HCT116 (cell line): ENCODE measurements at regions not wholly inside any gene's neighbourhood (a gene's known extent, or its start where the extent isn't known, plus 50 kb on each side); places are given as distances from the start of the nearest gene placed in this dataset.

ENCODE experiments used
- ATAC-seq: fragments of 200-7000 bp; cut with Tn5 transposase; 2 replicates; pipeline ENCODE4 v1.9.1; 2020; ENCODE audit warnings: mild to moderate bottlenecking, moderate library complexity
- BruUV-seq: library from RNA; stranded (reverse); fragments of 400-500 nt; replicated peaks from 2 replicates; lab custom pipeline; 2021; lab: Mats Ljungman, UMichigan
- CTCF ChIA-PET: fragments of 300-600 bp; sonication (Branson Sonifier 250); formaldehyde crosslinking; loops from one replicate; lab custom pipeline; 2021; ENCODE audit warnings: antibody characterized with exemption; lab: Charles Lee
- POLR2A ChIA-PET: fragments of 300-600, 350-600 bp; sonication (Branson Sonifier 250); formaldehyde crosslinking; loops from one replicate; lab custom pipeline; 2021; ENCODE audit warnings: antibody characterized with exemption; lab: Charles Lee
- RAD21 ChIA-PET, 2 experiments: fragments of 300-600 bp; sonication (Branson Sonifier 250); formaldehyde crosslinking; loops; one replicate each; lab custom pipeline; 2023; ENCODE audit warnings: low total read pairs in 2 of 2; ENCODE audit not compliant: uncharacterized antibody in 2 of 2, unreplicated experiment in 2 of 2, low non-redundant PET in 1 of 2; lab: Charles Lee
- DNase-seq: peaks from one replicate; pipeline ENCODE4 v3.0.0-alpha.2; 2010; ENCODE audit warnings: low read depth, low spot score
- H2AFZ ChIP-seq: fragments of 200-600 bp; shearing (Covaris generic), sonication (generic); 2 replicates; pipeline ENCODE4 v1.6.1; 2017; ENCODE audit warnings: low read depth, mixed run types, mixed read lengths, antibody characterized with exemption, low read length; ENCODE audit not compliant: poor library complexity, severe bottlenecking
- H3K27ac ChIP-seq: 2 replicates; pipeline ENCODE4 v1.5.1; 2012; ENCODE audit warnings: low read depth, low read length
- H3K27me3 ChIP-seq: fragments of 200-600 bp; sonication (generic); 2 replicates; pipeline ENCODE4 v1.6.1; 2016; ENCODE audit warnings: mixed run types, low read length, mixed read lengths; ENCODE audit not compliant: insufficient read depth
- H3K36me3 ChIP-seq, 2 experiments: fragments of 200-500 bp in 1 of 2; fragments of 200-600 bp in 1 of 2; sonication (Bioruptor generic) in 1 of 2; sonication (generic) in 1 of 2; 2 replicates each; pipeline versions ENCODE4 v1.5.1 to v1.6.1; 2014 to 2016; ENCODE audit warnings: low read length in 2 of 2, inconsistent platforms in 1 of 2, mixed read lengths in 1 of 2, mixed run types in 1 of 2; ENCODE audit not compliant: insufficient read depth in 2 of 2, control insufficient read depth in 1 of 2
- H3K4me1 ChIP-seq, 2 experiments: fragments of 200-600 bp in 1 of 2; sonication (generic) in 1 of 2; 2 replicates each; pipeline versions ENCODE4 v1.5.1 to v1.6.1; 2012 to 2017; ENCODE audit warnings: low read length in 2 of 2, inconsistent platforms in 1 of 2, mild to moderate bottlenecking in 1 of 2, mixed read lengths in 1 of 2, mixed run types in 1 of 2, moderate library complexity in 1 of 2; ENCODE audit not compliant: insufficient read depth in 2 of 2, control insufficient read depth in 1 of 2
- H3K4me2 ChIP-seq: fragments of 200-600 bp; sonication (generic); 2 replicates; pipeline ENCODE4 v1.6.1; 2017; ENCODE audit warnings: mixed run types, low read length, mixed read lengths
- H3K4me3 ChIP-seq, 2 experiments: fragments of 200-600 bp in 1 of 2; sonication (generic) in 1 of 2; replicated peaks in 1 of 2; 2 replicates each; pipeline ENCODE4 v1.5.1; 2011 to 2016; ENCODE audit warnings: low read length in 2 of 2, control low read depth in 1 of 2, low read depth in 1 of 2, mild to moderate bottlenecking in 1 of 2, mixed read lengths in 1 of 2, mixed run types in 1 of 2
- H3K79me2 ChIP-seq: fragments of 200-600 bp; sonication (generic); 2 replicates; pipeline ENCODE4 v1.6.1; 2017; ENCODE audit warnings: mild to moderate bottlenecking, mixed run types, low read length, moderate library complexity, mixed read lengths; ENCODE audit not compliant: insufficient read depth
- H3K9ac ChIP-seq: fragments of 200-600 bp; sonication (generic); 2 replicates; pipeline ENCODE4 v1.6.1; 2016; ENCODE audit warnings: low read length, mixed read lengths
- H3K9me2 ChIP-seq: fragments of 200-600 bp; sonication (generic), shearing (Covaris generic); 2 replicates; pipeline ENCODE4 v1.6.1; 2017; ENCODE audit warnings: mixed run types, mild to moderate bottlenecking, moderate library complexity; ENCODE audit not compliant: insufficient read depth
- H3K9me3 ChIP-seq, 2 experiments: fragments of 200-500 bp in 1 of 2; fragments of 200-600 bp in 1 of 2; sonication (Bioruptor generic) in 1 of 2; sonication (generic) in 1 of 2; 2 replicates each; pipeline ENCODE4 v1.6.1; 2014 to 2017; ENCODE audit warnings: low read length in 2 of 2, mixed read lengths in 2 of 2, inconsistent platforms in 1 of 2, low read depth in 1 of 2, mild to moderate bottlenecking in 1 of 2, mixed run types in 1 of 2, moderate library complexity in 1 of 2; ENCODE audit not compliant: control insufficient read depth in 1 of 2, insufficient read depth in 1 of 2
- H4K20me1 ChIP-seq: fragments of 200-600 bp; sonication (generic), shearing (Covaris generic); 2 replicates; pipeline ENCODE4 v1.6.1; 2017; ENCODE audit warnings: mixed run types, mild to moderate bottlenecking, moderate library complexity; ENCODE audit not compliant: insufficient read depth
- CEBPB ChIP-seq: IDR thresholded peaks from 2 replicates; pipeline ENCODE4 v1.6.1; 2012; ENCODE audit warnings: low read depth
- EGR1 ChIP-seq: IDR thresholded peaks from 2 replicates; pipeline ENCODE4 v1.6.1; 2012; ENCODE audit warnings: low read depth
- ELF1 ChIP-seq: IDR thresholded peaks from 2 replicates; pipeline ENCODE4 v1.6.1; 2012; ENCODE audit warnings: low read depth, borderline replicate concordance
- EZH2 ChIP-seq: fragments of 200-600 bp; sonication (generic); IDR thresholded peaks from 2 replicates; pipeline ENCODE4 v1.6.1; 2017; ENCODE audit warnings: antibody characterized with exemption, mixed run types
- EZH2phosphoT487 ChIP-seq: fragments of 200-600 bp; IDR thresholded peaks from 2 replicates; pipeline ENCODE4 v1.6.1; 2018; ENCODE audit warnings: antibody characterized with exemption, borderline replicate concordance
- JUND ChIP-seq: IDR thresholded peaks from 2 replicates; pipeline ENCODE4 v1.6.1; 2012
- MAX ChIP-seq: IDR thresholded peaks from 2 replicates; pipeline ENCODE4 v1.6.1; 2012
- POLR2A ChIP-seq: IDR thresholded peaks from 2 replicates; pipeline ENCODE4 v1.7.0; 2011; ENCODE audit warnings: borderline replicate concordance; ENCODE audit not compliant: insufficient read depth, insufficient read length; ENCODE audit errors: extremely low read depth
- POLR2AphosphoS5 ChIP-seq: IDR thresholded peaks from 2 replicates; pipeline ENCODE4 v1.6.1; 2011; ENCODE audit warnings: mild to moderate bottlenecking, low read depth, low read length, moderate library complexity
- SIN3A ChIP-seq: IDR thresholded peaks from 2 replicates; pipeline ENCODE4 v1.6.1; 2012; ENCODE audit warnings: low read depth
- SP1 ChIP-seq: IDR thresholded peaks from 2 replicates; pipeline ENCODE4 v1.6.1; 2012; ENCODE audit warnings: low read depth
- SRF ChIP-seq: IDR thresholded peaks from 2 replicates; pipeline ENCODE4 v1.6.1; 2012; ENCODE audit warnings: low read depth
- TCF7L2 ChIP-seq: IDR thresholded peaks from 2 replicates; pipeline ENCODE4 v1.7.0; 2011; ENCODE audit warnings: borderline replicate concordance, inconsistent platforms; ENCODE audit not compliant: insufficient read depth, insufficient read length; ENCODE audit errors: extremely low read depth
- YY1 ChIP-seq: IDR thresholded peaks from 2 replicates; pipeline ENCODE4 v1.6.1; 2011; ENCODE audit warnings: low read length, low read depth, moderate library complexity, mild to moderate bottlenecking; ENCODE audit not compliant: insufficient replicate concordance; ENCODE audit errors: extremely low read depth
- ZFX ChIP-seq: fragments of 450-650 bp; IDR thresholded peaks from 2 replicates; pipeline ENCODE4 v1.6.1; 2017
- intact Hi-C: fragments of 100-400 bp; cut with micrococcal nuclease; formaldehyde crosslinking; loops from 2 replicates; pipeline ENCODE4 v1.10.0; 2022
- TF ChIP-seq, protein P1 (sequence below), 3 experiments: fragments of 200-600 bp in 1 of 3; sonication (generic) in 1 of 3; IDR thresholded peaks in 2 of 3; conservative IDR thresholded peaks in 1 of 3; 2 replicates each; pipeline ENCODE4 v1.5.1; 2012 to 2017; ENCODE audit warnings: low read depth in 2 of 3, low read length in 2 of 3, antibody characterized with exemption in 1 of 3, borderline replicate concordance in 1 of 3, control low read depth in 1 of 3, mild to moderate bottlenecking in 1 of 3, mixed read lengths in 1 of 3, mixed run types in 1 of 3, moderate library complexity in 1 of 3; ENCODE audit not compliant: insufficient read depth in 1 of 3
- TF ChIP-seq, protein P2 (sequence below): IDR thresholded peaks from 2 replicates; pipeline ENCODE4 v1.6.1; 2012; ENCODE audit warnings: low read depth
- TF ChIP-seq, protein P3 (sequence below): IDR thresholded peaks from 2 replicates; pipeline ENCODE4 v1.6.1; 2011; ENCODE audit warnings: mild to moderate bottlenecking, low read length, moderate library complexity; ENCODE audit not compliant: insufficient replicate concordance; ENCODE audit errors: extremely low read depth

GRCh38 chr11:8831861-8832260 lies 79.1 kb upstream of the AKIP1 start:
- DNase-seq (no peak), ATAC-seq (no peak)
- no peaks in the 10 kb centered on the region for H4K20me1 ChIP-seq
- BruUV-seq = no TSS peak
- no peak overlapping the region for H3K4me3 ChIP-seq
- no peaks in the 10 kb centered on the region for H3K79me2 ChIP-seq
- H3K9me2 ChIP-seq = no peaks in the 10 kb centered on the region
- no peaks in the 10 kb centered on the region for H3K27me3 ChIP-seq
- no peak overlapping the region for H3K9ac ChIP-seq
- no peaks in the 10 kb centered on the region for H3K9me3 ChIP-seq
- intact Hi-C loops = no loop called here
- peaks cover 6 to 13% of the 10 kb centered on the region in 2 experiments for H3K4me1 ChIP-seq
- ChIA-PET POLR2A (interaction anchor here (1.6 kb wide), 1 partner anchor 21 kb away, joined by 3 read pairs; no protein-coding TSS in a partner anchor), RAD21 (no interaction called here), CTCF (no interaction called here)
- H3K27ac ChIP-seq = no peak overlapping the region
- TF ChIP-seq YY1 (no peak), JUND (no peak), EGR1 (no peak), POLR2AphosphoS5 (no peak), CEBPB (no peak), EZH2phosphoT487 (no peak), SP1 (no peak), TCF7L2 (no peak), ELF1 (no peak), MAX (no peak), ZFX (no peak), EZH2 (no peak), SIN3A (no peak), POLR2A (no peak), SRF (no peak)
- TF ChIP-seq, protein P1, sequence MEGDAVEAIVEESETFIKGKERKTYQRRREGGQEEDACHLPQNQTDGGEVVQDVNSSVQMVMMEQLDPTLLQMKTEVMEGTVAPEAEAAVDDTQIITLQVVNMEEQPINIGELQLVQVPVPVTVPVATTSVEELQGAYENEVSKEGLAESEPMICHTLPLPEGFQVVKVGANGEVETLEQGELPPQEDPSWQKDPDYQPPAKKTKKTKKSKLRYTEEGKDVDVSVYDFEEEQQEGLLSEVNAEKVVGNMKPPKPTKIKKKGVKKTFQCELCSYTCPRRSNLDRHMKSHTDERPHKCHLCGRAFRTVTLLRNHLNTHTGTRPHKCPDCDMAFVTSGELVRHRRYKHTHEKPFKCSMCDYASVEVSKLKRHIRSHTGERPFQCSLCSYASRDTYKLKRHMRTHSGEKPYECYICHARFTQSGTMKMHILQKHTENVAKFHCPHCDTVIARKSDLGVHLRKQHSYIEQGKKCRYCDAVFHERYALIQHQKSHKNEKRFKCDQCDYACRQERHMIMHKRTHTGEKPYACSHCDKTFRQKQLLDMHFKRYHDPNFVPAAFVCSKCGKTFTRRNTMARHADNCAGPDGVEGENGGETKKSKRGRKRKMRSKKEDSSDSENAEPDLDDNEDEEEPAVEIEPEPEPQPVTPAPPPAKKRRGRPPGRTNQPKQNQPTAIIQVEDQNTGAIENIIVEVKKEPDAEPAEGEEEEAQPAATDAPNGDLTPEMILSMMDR (IDR thresholded peaks at IDR 0.05 in 2 of 3, conservative IDR thresholded peaks at IDR 0.05 in 1 of 3; ENCODE audit: borderline replicate concordance in 1 of 3, insufficient read depth in 1 of 3, low read depth in 2 of 3, low read length in 2 of 3) = no peak
- TF ChIP-seq, protein P2, sequence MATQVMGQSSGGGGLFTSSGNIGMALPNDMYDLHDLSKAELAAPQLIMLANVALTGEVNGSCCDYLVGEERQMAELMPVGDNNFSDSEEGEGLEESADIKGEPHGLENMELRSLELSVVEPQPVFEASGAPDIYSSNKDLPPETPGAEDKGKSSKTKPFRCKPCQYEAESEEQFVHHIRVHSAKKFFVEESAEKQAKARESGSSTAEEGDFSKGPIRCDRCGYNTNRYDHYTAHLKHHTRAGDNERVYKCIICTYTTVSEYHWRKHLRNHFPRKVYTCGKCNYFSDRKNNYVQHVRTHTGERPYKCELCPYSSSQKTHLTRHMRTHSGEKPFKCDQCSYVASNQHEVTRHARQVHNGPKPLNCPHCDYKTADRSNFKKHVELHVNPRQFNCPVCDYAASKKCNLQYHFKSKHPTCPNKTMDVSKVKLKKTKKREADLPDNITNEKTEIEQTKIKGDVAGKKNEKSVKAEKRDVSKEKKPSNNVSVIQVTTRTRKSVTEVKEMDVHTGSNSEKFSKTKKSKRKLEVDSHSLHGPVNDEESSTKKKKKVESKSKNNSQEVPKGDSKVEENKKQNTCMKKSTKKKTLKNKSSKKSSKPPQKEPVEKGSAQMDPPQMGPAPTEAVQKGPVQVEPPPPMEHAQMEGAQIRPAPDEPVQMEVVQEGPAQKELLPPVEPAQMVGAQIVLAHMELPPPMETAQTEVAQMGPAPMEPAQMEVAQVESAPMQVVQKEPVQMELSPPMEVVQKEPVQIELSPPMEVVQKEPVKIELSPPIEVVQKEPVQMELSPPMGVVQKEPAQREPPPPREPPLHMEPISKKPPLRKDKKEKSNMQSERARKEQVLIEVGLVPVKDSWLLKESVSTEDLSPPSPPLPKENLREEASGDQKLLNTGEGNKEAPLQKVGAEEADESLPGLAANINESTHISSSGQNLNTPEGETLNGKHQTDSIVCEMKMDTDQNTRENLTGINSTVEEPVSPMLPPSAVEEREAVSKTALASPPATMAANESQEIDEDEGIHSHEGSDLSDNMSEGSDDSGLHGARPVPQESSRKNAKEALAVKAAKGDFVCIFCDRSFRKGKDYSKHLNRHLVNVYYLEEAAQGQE = no peak
- TF ChIP-seq, protein P3, sequence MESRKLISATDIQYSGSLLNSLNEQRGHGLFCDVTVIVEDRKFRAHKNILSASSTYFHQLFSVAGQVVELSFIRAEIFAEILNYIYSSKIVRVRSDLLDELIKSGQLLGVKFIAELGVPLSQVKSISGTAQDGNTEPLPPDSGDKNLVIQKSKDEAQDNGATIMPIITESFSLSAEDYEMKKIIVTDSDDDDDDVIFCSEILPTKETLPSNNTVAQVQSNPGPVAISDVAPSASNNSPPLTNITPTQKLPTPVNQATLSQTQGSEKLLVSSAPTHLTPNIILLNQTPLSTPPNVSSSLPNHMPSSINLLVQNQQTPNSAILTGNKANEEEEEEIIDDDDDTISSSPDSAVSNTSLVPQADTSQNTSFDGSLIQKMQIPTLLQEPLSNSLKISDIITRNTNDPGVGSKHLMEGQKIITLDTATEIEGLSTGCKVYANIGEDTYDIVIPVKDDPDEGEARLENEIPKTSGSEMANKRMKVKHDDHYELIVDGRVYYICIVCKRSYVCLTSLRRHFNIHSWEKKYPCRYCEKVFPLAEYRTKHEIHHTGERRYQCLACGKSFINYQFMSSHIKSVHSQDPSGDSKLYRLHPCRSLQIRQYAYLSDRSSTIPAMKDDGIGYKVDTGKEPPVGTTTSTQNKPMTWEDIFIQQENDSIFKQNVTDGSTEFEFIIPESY = no peak
- no peak overlapping the region for H3K4me2 ChIP-seq
- no peaks in the 10 kb centered on the region for H3K36me3 ChIP-seq
- H2AFZ ChIP-seq = no peak overlapping the region
